ENCODE measurements at regions not wholly inside any gene's neighbourhood (a gene's known extent, or its start where the extent isn't known, plus 50 kb on each side); places are given as distances from the start of the nearest gene placed in this dataset.

DNA sequence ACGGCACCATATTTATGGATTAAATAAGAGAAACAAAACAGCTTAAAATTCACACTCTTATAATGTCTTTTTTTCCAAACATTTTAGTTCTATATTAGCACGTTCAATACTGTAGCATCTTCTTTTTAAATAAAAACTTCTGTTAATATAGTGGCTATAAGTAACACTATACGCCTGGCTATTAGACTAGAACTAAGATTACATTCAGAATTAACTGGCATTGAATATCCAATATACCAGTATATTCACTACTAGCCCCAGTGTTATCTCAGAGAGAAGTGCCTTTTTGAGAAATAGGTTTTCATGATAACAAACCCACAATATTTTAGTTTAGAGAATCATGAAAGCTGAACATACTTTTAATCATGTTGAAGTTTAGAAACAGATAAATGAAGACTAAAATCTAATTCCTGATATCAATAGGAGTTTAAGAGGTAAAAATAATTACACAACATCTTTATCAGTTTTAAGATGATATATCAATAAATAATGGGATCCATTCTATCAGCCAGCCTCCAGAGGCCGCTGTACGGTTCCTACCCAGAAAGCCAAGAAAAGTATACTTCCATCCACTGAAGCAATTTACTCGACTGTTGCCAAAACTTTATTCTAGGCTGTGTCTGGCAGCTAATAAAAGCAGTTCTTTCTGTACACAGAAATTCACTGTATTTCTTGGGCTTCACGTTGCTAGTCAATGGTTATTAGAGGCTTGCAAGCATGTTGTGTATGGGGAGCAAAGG is 1113.4 kb upstream of the MIR17HG start:
- Mint-ChIP-seq H3K9me3 (peaks cover 4% of the 10 kb centered on the region), H3K4me3 (no peak overlapping the region), H3K4me1 (ENCODE audit: unreplicated experiment) (peaks cover 6% of the 10 kb centered on the region), H3K27me3 (no peaks in the 10 kb centered on the region), H3K27ac (no peak overlapping the region), H3K36me3 (no peaks in the 10 kb centered on the region)
- no peak for DNase-seq (ENCODE audit: extremely low spot score, unreplicated experiment)
- TF ChIP-seq, protein P1, sequence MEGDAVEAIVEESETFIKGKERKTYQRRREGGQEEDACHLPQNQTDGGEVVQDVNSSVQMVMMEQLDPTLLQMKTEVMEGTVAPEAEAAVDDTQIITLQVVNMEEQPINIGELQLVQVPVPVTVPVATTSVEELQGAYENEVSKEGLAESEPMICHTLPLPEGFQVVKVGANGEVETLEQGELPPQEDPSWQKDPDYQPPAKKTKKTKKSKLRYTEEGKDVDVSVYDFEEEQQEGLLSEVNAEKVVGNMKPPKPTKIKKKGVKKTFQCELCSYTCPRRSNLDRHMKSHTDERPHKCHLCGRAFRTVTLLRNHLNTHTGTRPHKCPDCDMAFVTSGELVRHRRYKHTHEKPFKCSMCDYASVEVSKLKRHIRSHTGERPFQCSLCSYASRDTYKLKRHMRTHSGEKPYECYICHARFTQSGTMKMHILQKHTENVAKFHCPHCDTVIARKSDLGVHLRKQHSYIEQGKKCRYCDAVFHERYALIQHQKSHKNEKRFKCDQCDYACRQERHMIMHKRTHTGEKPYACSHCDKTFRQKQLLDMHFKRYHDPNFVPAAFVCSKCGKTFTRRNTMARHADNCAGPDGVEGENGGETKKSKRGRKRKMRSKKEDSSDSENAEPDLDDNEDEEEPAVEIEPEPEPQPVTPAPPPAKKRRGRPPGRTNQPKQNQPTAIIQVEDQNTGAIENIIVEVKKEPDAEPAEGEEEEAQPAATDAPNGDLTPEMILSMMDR (conservative IDR thresholded peaks at IDR 0.05), result no peak

DNA sequence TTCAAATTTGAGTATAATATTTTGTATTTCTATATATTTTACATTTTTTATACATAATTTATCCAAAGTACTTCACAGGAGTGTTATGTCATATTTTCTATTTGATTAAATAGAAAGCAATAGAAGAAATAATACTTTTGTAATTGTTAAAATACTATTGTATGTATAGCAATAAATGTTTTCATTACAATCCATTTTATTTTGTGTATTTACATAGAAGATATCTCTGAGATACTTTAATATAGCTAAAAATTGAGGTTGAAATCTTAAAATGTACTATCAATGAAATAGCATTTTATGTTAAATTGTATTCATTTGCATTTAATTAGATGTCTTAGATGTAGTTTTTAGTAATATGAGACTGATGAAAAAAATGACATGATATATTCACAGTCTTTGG is 1109.6 kb upstream of the MIR17HG start:
- H3K27ac Mint-ChIP-seq, result no peak overlapping the region
- no peak for DNase-seq (ENCODE audit: extremely low spot score, unreplicated experiment)
- H3K27me3 Mint-ChIP-seq, result no peaks in the 10 kb centered on the region
- H3K4me1 Mint-ChIP-seq (ENCODE audit: unreplicated experiment), result peaks cover 6% of the 10 kb centered on the region
- TF ChIP-seq, protein P1 (conservative IDR thresholded peaks at IDR 0.05), result no peak
- H3K9me3 Mint-ChIP-seq, result no peaks in the 10 kb centered on the region
- H3K36me3 Mint-ChIP-seq, result no peaks in the 10 kb centered on the region
- no peak overlapping the region for H3K4me3 Mint-ChIP-seq

DNA sequence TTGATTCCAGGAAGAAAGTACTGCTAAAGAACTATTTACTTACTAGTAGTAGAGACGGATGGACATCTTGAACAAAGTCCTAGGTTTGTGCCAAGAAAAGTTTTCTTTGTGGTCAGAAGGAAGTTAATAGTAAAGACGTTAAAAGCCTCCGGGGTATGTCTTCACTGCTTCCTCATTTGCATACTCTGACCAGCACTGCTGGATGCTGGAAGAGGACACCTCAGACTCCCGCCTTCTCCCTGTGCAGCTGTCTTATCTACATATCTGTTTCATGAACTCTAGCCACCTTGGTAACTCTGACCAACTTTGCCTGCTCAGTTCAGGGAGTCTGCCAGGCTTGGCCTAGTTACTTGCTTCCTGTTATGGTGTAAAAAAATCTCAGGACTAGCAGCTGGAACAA is 1109.1 kb upstream of the MIR17HG start:
- no peak for DNase-seq (ENCODE audit: extremely low spot score, unreplicated experiment)
- Mint-ChIP-seq H3K4me3 (no peak overlapping the region), H3K36me3 (no peaks in the 10 kb centered on the region), H3K9me3 (no peaks in the 10 kb centered on the region), H3K27me3 (no peaks in the 10 kb centered on the region), H3K27ac (no peak overlapping the region), H3K4me1 (ENCODE audit: unreplicated experiment) (peaks cover 6% of the 10 kb centered on the region)
- TF ChIP-seq, protein P1 (conservative IDR thresholded peaks at IDR 0.05), result no peak

DNA sequence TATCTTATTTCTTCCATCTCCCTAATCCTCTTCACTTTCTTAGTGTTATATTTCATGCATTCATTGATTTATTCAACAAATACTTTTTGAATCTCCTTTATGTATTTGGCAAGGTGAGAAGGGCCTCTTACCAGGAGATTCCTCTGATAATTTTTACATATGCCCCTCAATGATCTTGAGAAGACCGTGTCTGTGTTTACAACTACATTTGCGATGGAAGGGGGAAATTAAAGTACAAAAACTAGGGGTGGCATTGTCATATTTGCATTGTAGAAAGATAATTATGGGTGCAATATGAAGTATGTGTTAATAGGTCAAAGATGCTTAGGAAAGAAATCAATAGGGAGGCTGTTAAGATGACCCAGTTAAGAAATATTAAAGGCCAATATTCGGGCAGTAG is 1108.4 kb upstream of the MIR17HG start:
- no peaks in the 10 kb centered on the region for H3K9me3 Mint-ChIP-seq
- H3K36me3 Mint-ChIP-seq, result no peaks in the 10 kb centered on the region
- no peak overlapping the region for H3K27ac Mint-ChIP-seq
- H3K4me1 Mint-ChIP-seq (ENCODE audit: unreplicated experiment), result peaks cover 6% of the 10 kb centered on the region
- TF ChIP-seq, protein P1 (conservative IDR thresholded peaks at IDR 0.05), result no peak
- no peaks in the 10 kb centered on the region for H3K27me3 Mint-ChIP-seq
- no peak overlapping the region for H3K4me3 Mint-ChIP-seq
- no peak for DNase-seq (ENCODE audit: extremely low spot score, unreplicated experiment)

DNA sequence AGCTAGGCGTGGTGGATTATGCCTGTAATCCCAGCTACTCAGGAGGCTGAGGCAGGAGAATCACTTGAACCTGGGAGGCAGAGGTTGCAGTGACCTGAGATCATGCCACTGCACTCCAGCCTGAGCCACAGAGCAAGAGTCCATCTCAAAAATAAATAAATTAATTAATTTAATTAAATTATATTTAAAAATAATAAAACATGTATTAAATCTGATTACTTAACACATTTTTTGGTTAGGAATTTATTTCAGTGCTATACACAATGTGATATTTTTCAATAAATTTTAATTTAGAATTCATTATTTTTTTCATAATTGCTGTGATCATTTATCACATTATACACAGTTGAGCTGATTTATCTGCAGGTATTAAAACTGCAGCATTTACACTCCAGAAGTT is 1101.5 kb upstream of the MIR17HG start:
- H3K4me1 Mint-ChIP-seq (ENCODE audit: unreplicated experiment), result no peaks in the 10 kb centered on the region
- no peak overlapping the region for H3K27ac Mint-ChIP-seq
- no peaks in the 10 kb centered on the region for H3K9me3 Mint-ChIP-seq
- no peak for DNase-seq (ENCODE audit: extremely low spot score, unreplicated experiment)
- H3K4me3 Mint-ChIP-seq, result no peak overlapping the region
- H3K36me3 Mint-ChIP-seq, result no peaks in the 10 kb centered on the region
- TF ChIP-seq, protein P1 (conservative IDR thresholded peaks at IDR 0.05), result no peak
- H3K27me3 Mint-ChIP-seq, result no peaks in the 10 kb centered on the region

Measured in type B pancreatic cell (in vitro differentiated cells).